H9 (cell line): ENCODE measurements at regions not wholly inside any gene's neighbourhood (a gene's known extent, or its start where the extent isn't known, plus 50 kb on each side); places are given as distances from the start of the nearest gene placed in this dataset.

Source experiments
- DNase-seq: peaks from one replicate; pipeline ENCODE4 v3.0.0-alpha.2; 2017
- H2AFZ ChIP-seq: one replicate; pipeline ENCODE4 v1.6.1; 2013; ENCODE audit warnings: mild to moderate bottlenecking, low read length, control low read depth, moderate library complexity
- H2AK5ac ChIP-seq: 2 replicates; pipeline ENCODE4 v1.6.1; 2013; ENCODE audit warnings: low read length, control low read depth, mixed read lengths; ENCODE audit not compliant: insufficient read length
- H2BK120ac ChIP-seq: one replicate; pipeline ENCODE4 v1.6.1; 2013; ENCODE audit warnings: low read depth, mild to moderate bottlenecking, low read length, control low read depth, inconsistent platforms; ENCODE audit not compliant: poor library complexity, severe bottlenecking
- H2BK12ac ChIP-seq: 2 replicates; pipeline ENCODE4 v1.6.1; 2013; ENCODE audit warnings: low read length, control low read depth, mixed read lengths, low read depth; ENCODE audit not compliant: insufficient read length
- H2BK15ac ChIP-seq: 2 replicates; pipeline ENCODE4 v1.6.1; 2013; ENCODE audit warnings: low read depth, low read length, control low read depth
- H2BK20ac ChIP-seq: one replicate; pipeline ENCODE4 v1.6.1; 2013; ENCODE audit warnings: low read depth, mild to moderate bottlenecking, low read length, control low read depth, inconsistent platforms; ENCODE audit not compliant: poor library complexity, severe bottlenecking
- H2BK5ac ChIP-seq: 2 replicates; pipeline ENCODE4 v1.6.1; 2013; ENCODE audit warnings: low read length, control low read depth, mixed read lengths; ENCODE audit not compliant: insufficient read length
- H3K14ac ChIP-seq: 2 replicates; pipeline ENCODE4 v1.6.1; 2013; ENCODE audit warnings: low read length, control low read depth; ENCODE audit not compliant: insufficient read depth
- H3K18ac ChIP-seq: 2 replicates; pipeline ENCODE4 v1.6.1; 2013; ENCODE audit warnings: low read depth, mild to moderate bottlenecking, mixed read lengths, low read length, control low read depth; ENCODE audit not compliant: insufficient read length
- H3K23ac ChIP-seq: 2 replicates; pipeline ENCODE4 v1.6.1; 2013; ENCODE audit warnings: low read length, control low read depth, mixed read lengths, low read depth; ENCODE audit not compliant: insufficient read length
- H3K23me2 ChIP-seq: 2 replicates; pipeline ENCODE4 v1.6.1; 2013; ENCODE audit warnings: low read depth, mild to moderate bottlenecking, mixed read lengths, low read length, control low read depth; ENCODE audit not compliant: insufficient read length, poor library complexity, severe bottlenecking
- H3K27ac ChIP-seq: 2 replicates; pipeline ENCODE4 v1.5.1; 2013; ENCODE audit warnings: low read length, control low read depth, mixed read lengths, low read depth; ENCODE audit not compliant: insufficient read length
- H3K27me3 ChIP-seq: 2 replicates; pipeline ENCODE4 v1.6.1; 2013; ENCODE audit warnings: low read length, control low read depth, inconsistent platforms; ENCODE audit not compliant: insufficient read depth
- H3K4ac ChIP-seq: 2 replicates; pipeline ENCODE4 v1.6.1; 2013; ENCODE audit warnings: low read depth, mild to moderate bottlenecking, control low read depth, inconsistent platforms, low read length, moderate library complexity
- H3K4me1 ChIP-seq: 2 replicates; pipeline ENCODE4 v1.6.1; 2013; ENCODE audit warnings: low read length, control low read depth, inconsistent platforms; ENCODE audit not compliant: insufficient read depth
- H3K4me2 ChIP-seq: 2 replicates; pipeline ENCODE4 v1.6.1; 2013; ENCODE audit warnings: low read length, control low read depth, mixed read lengths; ENCODE audit not compliant: insufficient read length, insufficient read depth
- H3K56ac ChIP-seq: 2 replicates; pipeline ENCODE4 v1.6.1; 2013; ENCODE audit warnings: low read depth, mild to moderate bottlenecking, mixed read lengths, low read length, control low read depth; ENCODE audit not compliant: insufficient read length
- H3K79me1 ChIP-seq: 2 replicates; pipeline ENCODE4 v1.6.1; 2013; ENCODE audit warnings: low read depth, mild to moderate bottlenecking, moderate library complexity, low read length, control low read depth, inconsistent platforms; ENCODE audit not compliant: insufficient read depth, poor library complexity, severe bottlenecking
- H3K79me2 ChIP-seq: 2 replicates; pipeline ENCODE4 v1.6.1; 2013; ENCODE audit warnings: low read length, control low read depth, inconsistent platforms; ENCODE audit not compliant: insufficient read depth
- H3K9ac ChIP-seq: 2 replicates; pipeline ENCODE4 v1.6.1; 2013; ENCODE audit warnings: low read length, control low read depth, mixed read lengths; ENCODE audit not compliant: insufficient read length; ENCODE audit errors: extremely low read depth
- H3K9me3 ChIP-seq: one replicate; pipeline ENCODE4 v1.6.1; 2013; ENCODE audit warnings: low read depth, low read length, inconsistent platforms; ENCODE audit not compliant: control insufficient read depth
- H3T11ph ChIP-seq: one replicate; pipeline ENCODE4 v1.6.1; 2013; ENCODE audit warnings: mild to moderate bottlenecking, low read length, control low read depth, inconsistent platforms
- H4K20me1 ChIP-seq: one replicate; pipeline ENCODE4 v1.6.1; 2013; ENCODE audit not compliant: control insufficient read depth, insufficient read length, insufficient read depth
- H4K5ac ChIP-seq: 2 replicates; pipeline ENCODE4 v1.6.1; 2013; ENCODE audit warnings: low read depth, mild to moderate bottlenecking, mixed read lengths, low read length, control low read depth; ENCODE audit not compliant: insufficient read length
- H4K8ac ChIP-seq: replicated peaks from 2 replicates; pipeline ENCODE4 v1.6.1; 2013; ENCODE audit warnings: low read length, control low read depth, mixed read lengths, low read depth; ENCODE audit not compliant: insufficient read length
- H4K91ac ChIP-seq: 2 replicates; pipeline ENCODE4 v1.6.1; 2013; ENCODE audit warnings: low read depth, mild to moderate bottlenecking, moderate library complexity, mixed read lengths, low read length, control low read depth; ENCODE audit not compliant: insufficient read length
- H3K27ac Mint-ChIP-seq, 3 experiments: 2 replicates in 2 of 3; 3 replicates in 1 of 3; pipeline ENCODE4 v1.8.0; 2020 to 2021; ENCODE audit warnings: mixed read lengths in 3 of 3, mild to moderate bottlenecking in 1 of 3, moderate library complexity in 1 of 3
- H3K27me3 Mint-ChIP-seq: 2 replicates; pipeline ENCODE4 v1.8.0; 2021; ENCODE audit warnings: low read depth, mild to moderate bottlenecking, moderate library complexity, mixed read lengths
- H3K36me3 Mint-ChIP-seq, 3 experiments: 2 replicates in 2 of 3; 3 replicates in 1 of 3; pipeline ENCODE4 v1.8.0; 2020 to 2021; ENCODE audit warnings: low read depth in 3 of 3, mixed read lengths in 3 of 3; ENCODE audit not compliant: insufficient read depth in 1 of 3
- H3K4me1 Mint-ChIP-seq, 2 experiments: 2 replicates each; pipeline ENCODE4 v1.8.0; 2020; ENCODE audit warnings: mixed read lengths in 2 of 2
- H3K4me3 Mint-ChIP-seq, 2 experiments: 2 replicates in 1 of 2; 3 replicates in 1 of 2; pipeline ENCODE4 v1.8.0; 2020 to 2021; ENCODE audit warnings: mild to moderate bottlenecking in 2 of 2, mixed read lengths in 2 of 2, moderate library complexity in 1 of 2
- H3K9me3 Mint-ChIP-seq, 2 experiments: 2 replicates in 1 of 2; 3 replicates in 1 of 2; pipeline ENCODE4 v1.8.0; 2020; ENCODE audit warnings: mild to moderate bottlenecking in 2 of 2, mixed read lengths in 2 of 2, moderate library complexity in 1 of 2
- TF ChIP-seq, protein P1 (sequence below): fragments of 200-600 bp; sonication (generic); conservative IDR thresholded peaks from 3 replicates; pipeline ENCODE4 v1.8.0; 2021; ENCODE audit warnings: antibody characterized with exemption, mild to moderate bottlenecking

DNA sequence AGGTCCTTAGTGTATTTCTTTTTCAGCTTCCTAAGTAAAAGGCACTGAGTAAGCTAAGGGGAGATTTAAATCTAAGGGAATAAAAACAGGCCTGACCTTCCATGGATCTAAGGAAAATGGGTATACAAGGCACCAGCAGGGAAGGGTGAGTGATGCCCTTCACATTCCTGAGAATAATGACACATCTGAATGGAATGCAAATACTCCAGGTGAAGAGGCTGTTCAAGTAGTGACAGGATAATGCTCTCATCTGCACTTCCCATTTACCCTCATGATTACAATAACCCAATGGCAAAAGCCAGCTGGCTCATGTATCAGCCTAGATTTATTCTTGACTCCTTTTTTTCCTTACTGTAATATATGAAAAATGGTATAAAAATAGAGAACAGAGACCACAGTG, 216.2 kb upstream of the ACTBL2 start:
- H3K36me3 Mint-ChIP-seq = no peaks in the 10 kb centered on the region
- no peaks in the 10 kb centered on the region for H3K9me3 Mint-ChIP-seq
- TF ChIP-seq, protein P1, sequence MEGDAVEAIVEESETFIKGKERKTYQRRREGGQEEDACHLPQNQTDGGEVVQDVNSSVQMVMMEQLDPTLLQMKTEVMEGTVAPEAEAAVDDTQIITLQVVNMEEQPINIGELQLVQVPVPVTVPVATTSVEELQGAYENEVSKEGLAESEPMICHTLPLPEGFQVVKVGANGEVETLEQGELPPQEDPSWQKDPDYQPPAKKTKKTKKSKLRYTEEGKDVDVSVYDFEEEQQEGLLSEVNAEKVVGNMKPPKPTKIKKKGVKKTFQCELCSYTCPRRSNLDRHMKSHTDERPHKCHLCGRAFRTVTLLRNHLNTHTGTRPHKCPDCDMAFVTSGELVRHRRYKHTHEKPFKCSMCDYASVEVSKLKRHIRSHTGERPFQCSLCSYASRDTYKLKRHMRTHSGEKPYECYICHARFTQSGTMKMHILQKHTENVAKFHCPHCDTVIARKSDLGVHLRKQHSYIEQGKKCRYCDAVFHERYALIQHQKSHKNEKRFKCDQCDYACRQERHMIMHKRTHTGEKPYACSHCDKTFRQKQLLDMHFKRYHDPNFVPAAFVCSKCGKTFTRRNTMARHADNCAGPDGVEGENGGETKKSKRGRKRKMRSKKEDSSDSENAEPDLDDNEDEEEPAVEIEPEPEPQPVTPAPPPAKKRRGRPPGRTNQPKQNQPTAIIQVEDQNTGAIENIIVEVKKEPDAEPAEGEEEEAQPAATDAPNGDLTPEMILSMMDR = no peak
- H4K20me1 ChIP-seq = no peaks in the 10 kb centered on the region
- no peak overlapping the region for H2BK5ac ChIP-seq
- no peak overlapping the region for H2AK5ac ChIP-seq
- H3K4me1 ChIP-seq = no peaks in the 10 kb centered on the region; the same call in 1 of the 2 replicates
- H3K4ac ChIP-seq = no peak overlapping the region
- no peaks in the 10 kb centered on the region for H3K79me1 ChIP-seq
- H4K91ac ChIP-seq = no peak overlapping the region
- H3T11ph ChIP-seq = no peak overlapping the region
- H2BK120ac ChIP-seq = no peak overlapping the region
- H3K9ac ChIP-seq = no peak overlapping the region
- H3K27ac ChIP-seq = no peak overlapping the region
- no peaks in the 10 kb centered on the region for H3K27me3 ChIP-seq
- peak overlapping the region in 2 of 3 experiments; percentile 47 to 78; a peak in 1 of 7 replicates for H3K27ac Mint-ChIP-seq
- H3K9me3 ChIP-seq = no peaks in the 10 kb centered on the region
- H3K4me2 ChIP-seq = no peak overlapping the region
- peaks cover 11 to 12% of the 10 kb centered on the region in 2 experiments for H3K4me1 Mint-ChIP-seq
- no peak overlapping the region for H3K4me3 Mint-ChIP-seq
- DNase-seq = peak; percentile 47
- H3K14ac ChIP-seq = no peak overlapping the region
- H3K18ac ChIP-seq = no peak overlapping the region
- H4K5ac ChIP-seq = no peak overlapping the region
- no peak overlapping the region for H4K8ac ChIP-seq
- no peaks in the 10 kb centered on the region for H3K23me2 ChIP-seq
- no peak overlapping the region for H2BK12ac ChIP-seq
- H3K56ac ChIP-seq = no peak overlapping the region
- no peak overlapping the region for H3K23ac ChIP-seq
- H3K79me2 ChIP-seq = no peaks in the 10 kb centered on the region
- no peak overlapping the region for H2BK20ac ChIP-seq
- no peaks in the 10 kb centered on the region for H3K27me3 Mint-ChIP-seq
- no peak overlapping the region for H2AFZ ChIP-seq
- no peak overlapping the region for H2BK15ac ChIP-seq
